Hepatocyte (in vitro differentiated cells): ENCODE measurements at regions not wholly inside any gene's neighbourhood (a gene's known extent, or its start where the extent isn't known, plus 50 kb on each side); places are given as distances from the start of the nearest gene placed in this dataset.

Experiments used
- DNase-seq: peaks from one replicate; pipeline ENCODE4 v3.0.0-alpha.2; 2016; ENCODE audit warnings: low spot score
- H2AFZ ChIP-seq: fragments of 200-600 bp; sonication (generic); 2 replicates; pipeline ENCODE4 v1.6.0; 2016; ENCODE audit warnings: antibody characterized with exemption, mild to moderate bottlenecking
- H3K27ac ChIP-seq: fragments of 200-600 bp; sonication (generic); 2 replicates; pipeline ENCODE4 v1.5.1; 2016; ENCODE audit warnings: mild to moderate bottlenecking
- H3K27me3 ChIP-seq: fragments of 200-600 bp; sonication (generic); 2 replicates; pipeline ENCODE4 v1.6.1; 2016
- H3K36me3 ChIP-seq: fragments of 200-600 bp; sonication (generic); replicated peaks from 2 replicates; pipeline ENCODE4 v1.5.1; 2016; ENCODE audit warnings: low read depth; ENCODE audit not compliant: insufficient read depth
- H3K4me1 ChIP-seq: fragments of 200-600 bp; sonication (generic); 2 replicates; pipeline ENCODE4 v1.5.1; 2016; ENCODE audit warnings: mild to moderate bottlenecking, moderate library complexity; ENCODE audit not compliant: insufficient read depth
- H3K4me2 ChIP-seq: fragments of 200-600 bp; sonication (generic); 2 replicates; pipeline ENCODE4 v1.6.0; 2016
- H3K4me3 ChIP-seq: fragments of 200-600 bp; sonication (generic); 2 replicates; pipeline ENCODE4 v1.5.1; 2016; ENCODE audit warnings: mild to moderate bottlenecking
- H3K79me2 ChIP-seq: fragments of 200-600 bp; sonication (generic); 2 replicates; pipeline ENCODE4 v1.6.0; 2017; ENCODE audit warnings: mild to moderate bottlenecking
- H3K9me2 ChIP-seq: fragments of 200-600 bp; sonication (generic); replicated peaks from 2 replicates; pipeline ENCODE4 v1.6.0; 2017; ENCODE audit warnings: mild to moderate bottlenecking; ENCODE audit not compliant: insufficient read depth
- H3K9me3 ChIP-seq: fragments of 200-600 bp; sonication (generic); 2 replicates; pipeline ENCODE4 v1.5.1; 2016; ENCODE audit warnings: low read depth, mild to moderate bottlenecking
- H4K20me1 ChIP-seq: fragments of 200-600 bp; sonication (generic); 2 replicates; pipeline ENCODE4 v1.6.0; 2016; ENCODE audit warnings: mild to moderate bottlenecking; ENCODE audit not compliant: insufficient read depth, poor library complexity, severe bottlenecking
- CTCF ChIP-seq: fragments of 200-600 bp; sonication (generic); IDR thresholded peaks from 2 replicates; pipeline ENCODE4 v1.5.1; 2016; ENCODE audit warnings: antibody characterized with exemption, mild to moderate bottlenecking; ENCODE audit not compliant: poor library complexity
- EZH2 ChIP-seq: fragments of 200-600 bp; sonication (generic); IDR thresholded peaks from 2 replicates; pipeline ENCODE4 v1.6.1; 2016; ENCODE audit warnings: antibody characterized with exemption, mild to moderate bottlenecking, borderline replicate concordance
- EZH2phosphoT487 ChIP-seq: fragments of 200-600 bp; sonication (generic); IDR thresholded peaks from one replicate; pipeline ENCODE4 v1.6.1; 2018; ENCODE audit warnings: antibody characterized with exemption, mild to moderate bottlenecking, low read depth, moderate library complexity; ENCODE audit not compliant: unreplicated experiment, severe bottlenecking
- WGBS: methylation state at CpG from one replicate; pipeline ENCODE4 v1.1.6; 2016; ENCODE audit warnings: low lambda C conversion rate; ENCODE audit errors: missing lambda C conversion rate; 5-methylcytosine and 5-hydroxymethylcytosine counted together

GRCh38 chr10:78327778-78328591, 294.3 kb downstream of the RPS24 start:
- H3K9me3 ChIP-seq = peaks cover 8% of the 10 kb centered on the region
- DNase-seq = no peak
- H3K4me1 ChIP-seq = no peaks in the 10 kb centered on the region
- H3K4me3 ChIP-seq = no peak overlapping the region
- no peak overlapping the region for H2AFZ ChIP-seq
- whole genome bisulfite sequencing = 89% methylated on average over 4 of the region's 4 CpGs
- no peak overlapping the region for H3K4me2 ChIP-seq
- no peaks in the 10 kb centered on the region for H3K9me2 ChIP-seq
- no peak for TF ChIP-seq EZH2phosphoT487
- TF ChIP-seq CTCF = no peak
- H4K20me1 ChIP-seq = no peaks in the 10 kb centered on the region
- no peaks in the 10 kb centered on the region for H3K36me3 ChIP-seq
- no peaks in the 10 kb centered on the region for H3K79me2 ChIP-seq
- H3K27ac ChIP-seq = no peak overlapping the region
- no peaks in the 10 kb centered on the region for H3K27me3 ChIP-seq

- no peak for TF ChIP-seq CTCF
- TF ChIP-seq EZH2 = no peak
- TF ChIP-seq EZH2phosphoT487 = no peak
- H3K27ac ChIP-seq = no peak overlapping the region
- no peak for DNase-seq
- H3K9me3 ChIP-seq = peaks cover 8% of the 10 kb centered on the region
- 87% methylated on average over 10 of the region's 10 CpGs for WGBS
- no peak overlapping the region for H3K4me3 ChIP-seq
- H3K36me3 ChIP-seq = no peaks in the 10 kb centered on the region
- no peaks in the 10 kb centered on the region for H4K20me1 ChIP-seq
- no peak overlapping the region for H2AFZ ChIP-seq
- no peaks in the 10 kb centered on the region for H3K4me1 ChIP-seq
- H3K4me2 ChIP-seq = no peak overlapping the region
- no peaks in the 10 kb centered on the region for H3K9me2 ChIP-seq
- no peaks in the 10 kb centered on the region for H3K79me2 ChIP-seq
- H3K27me3 ChIP-seq = no peaks in the 10 kb centered on the region
Measured at GRCh38 chr10:78328592-78329404, 295.1 kb downstream of the RPS24 start.

- Histone ChIP-seq H3K9me3 (peaks cover 8% of the 10 kb centered on the region), H3K9me2 (no peaks in the 10 kb centered on the region), H3K4me2 (no peak overlapping the region), H3K27me3 (no peaks in the 10 kb centered on the region), H3K79me2 (no peaks in the 10 kb centered on the region), H3K4me3 (no peak overlapping the region), H3K27ac (no peak overlapping the region), H2AFZ (no peak overlapping the region), H4K20me1 (no peaks in the 10 kb centered on the region), H3K36me3 (no peaks in the 10 kb centered on the region), H3K4me1 (no peaks in the 10 kb centered on the region)
- DNase-seq = no peak
- no peak for TF ChIP-seq CTCF
- no peak for TF ChIP-seq EZH2phosphoT487
- 91% methylated on average over 4 of the region's 4 CpGs for WGBS
Measured at GRCh38 chr10:78330884-78331283, 297.2 kb downstream of the RPS24 start.
